CD4-positive, alpha-beta T cell treated with Interleukin-6 for 4 hours (primary cell): ENCODE measurements at regions not wholly inside any gene's neighbourhood (a gene's known extent, or its start where the extent isn't known, plus 50 kb on each side); places are given as distances from the start of the nearest gene placed in this dataset.
"Not testable (repeated sequence)": the region's sequence is repeated elsewhere in the genome, so short reads cannot be mapped to it uniquely, and the experiment has no call there.

Experiments used
- DNase-seq: peaks from one replicate; pipeline ENCODE4 v3.0.0-alpha.2; 2020; ENCODE audit warnings: mixed read lengths

DNA sequence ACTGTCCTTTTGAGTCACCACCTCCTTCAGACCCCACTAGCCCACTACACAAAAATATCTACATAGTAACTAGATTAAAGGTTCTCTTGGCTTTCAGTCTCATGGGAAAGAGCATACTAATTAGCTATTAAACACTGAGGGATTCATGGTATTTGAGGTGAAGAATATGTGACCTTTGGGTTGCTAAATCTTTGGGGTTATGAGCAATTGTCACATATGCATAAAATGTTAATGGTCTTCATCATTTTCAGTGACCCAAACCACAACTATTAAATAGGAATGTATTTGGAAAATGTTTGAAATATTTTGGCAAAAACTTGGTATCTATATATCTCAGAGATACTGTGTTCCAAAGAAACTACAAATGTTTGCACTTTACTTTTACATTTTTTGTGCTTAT, 365.1 kb downstream of the MAGEB5 start:
- no peak for DNase-seq

DNA sequence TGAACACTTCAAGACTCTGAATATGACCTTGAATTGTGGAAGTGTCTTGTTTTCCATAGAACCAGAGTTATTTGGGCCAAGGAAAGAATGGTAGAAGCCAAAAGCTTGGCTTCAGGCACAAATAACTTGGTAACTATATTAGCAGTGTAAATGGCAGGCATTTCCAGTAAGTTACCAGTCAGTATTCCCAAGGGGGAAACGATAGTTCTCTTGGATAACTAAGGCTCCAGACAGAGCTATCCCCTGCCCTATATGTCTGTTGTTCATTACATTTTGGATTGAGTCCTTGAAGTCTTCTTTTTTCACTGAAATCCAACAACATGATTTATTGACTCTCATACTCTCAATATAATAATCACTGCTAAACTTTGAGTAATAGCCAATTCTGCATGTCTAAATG, 364.1 kb downstream of the MAGEB5 start:
- DNase-seq = no peak

DNA sequence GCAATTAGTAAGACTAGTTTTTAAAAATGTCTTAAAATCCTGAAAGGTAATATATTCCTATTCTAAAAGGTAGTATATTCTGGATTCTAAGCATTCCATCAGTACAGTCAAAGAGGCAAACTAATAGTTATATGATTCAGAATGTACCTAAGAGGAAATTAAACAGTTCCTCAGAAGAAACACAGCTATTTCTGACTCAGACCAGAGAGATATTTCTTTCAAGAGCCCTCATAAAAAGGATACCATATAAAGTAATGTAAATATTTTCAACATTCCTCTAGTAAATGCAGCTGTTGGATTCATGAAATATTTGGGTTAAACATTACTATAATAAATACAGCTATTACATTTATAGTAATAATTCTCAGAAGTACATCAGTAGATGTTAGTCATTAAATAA, 358.3 kb downstream of the MAGEB5 start:
- DNase-seq = no peak

DNA sequence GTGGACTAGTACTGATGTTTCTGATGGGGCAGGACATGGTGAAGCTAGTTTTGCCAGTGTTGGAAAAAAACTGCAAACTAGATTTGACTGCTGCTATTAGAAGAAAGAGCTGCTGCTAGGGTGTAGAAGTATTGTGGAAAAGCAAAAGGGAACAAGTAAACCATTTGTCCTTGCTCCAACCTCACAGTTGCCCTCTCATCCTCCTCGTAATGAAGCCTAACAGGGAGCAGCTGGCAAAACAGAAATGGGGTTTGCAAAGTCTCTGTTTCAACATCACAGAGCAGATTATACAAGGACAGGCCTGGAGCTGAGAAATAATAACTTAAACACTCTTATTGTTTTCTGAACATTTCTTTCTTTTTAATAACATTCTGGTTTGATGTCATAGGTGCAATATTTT, 346.2 kb downstream of the MAGEB5 start:
- DNase-seq = no peak

DNA sequence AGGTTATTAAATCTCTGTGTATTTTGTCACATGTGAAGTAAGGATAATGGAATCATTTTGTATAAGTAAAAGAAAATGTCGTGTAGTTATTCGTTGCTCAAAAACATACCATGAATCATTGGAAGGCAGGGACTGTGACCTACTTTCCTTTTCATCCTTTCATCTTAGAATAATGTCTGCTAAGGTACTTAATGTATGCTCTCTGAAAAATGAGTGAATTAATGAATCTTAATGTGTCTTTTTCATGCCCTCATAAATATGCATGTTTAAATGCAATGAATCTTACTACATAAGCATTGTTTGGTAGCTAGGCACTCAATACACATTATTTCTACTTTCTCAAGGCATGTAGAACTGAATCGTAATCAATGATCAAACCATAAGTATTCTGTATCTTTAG, 343.9 kb downstream of the MAGEB5 start:
- DNase-seq = no peak

DNA sequence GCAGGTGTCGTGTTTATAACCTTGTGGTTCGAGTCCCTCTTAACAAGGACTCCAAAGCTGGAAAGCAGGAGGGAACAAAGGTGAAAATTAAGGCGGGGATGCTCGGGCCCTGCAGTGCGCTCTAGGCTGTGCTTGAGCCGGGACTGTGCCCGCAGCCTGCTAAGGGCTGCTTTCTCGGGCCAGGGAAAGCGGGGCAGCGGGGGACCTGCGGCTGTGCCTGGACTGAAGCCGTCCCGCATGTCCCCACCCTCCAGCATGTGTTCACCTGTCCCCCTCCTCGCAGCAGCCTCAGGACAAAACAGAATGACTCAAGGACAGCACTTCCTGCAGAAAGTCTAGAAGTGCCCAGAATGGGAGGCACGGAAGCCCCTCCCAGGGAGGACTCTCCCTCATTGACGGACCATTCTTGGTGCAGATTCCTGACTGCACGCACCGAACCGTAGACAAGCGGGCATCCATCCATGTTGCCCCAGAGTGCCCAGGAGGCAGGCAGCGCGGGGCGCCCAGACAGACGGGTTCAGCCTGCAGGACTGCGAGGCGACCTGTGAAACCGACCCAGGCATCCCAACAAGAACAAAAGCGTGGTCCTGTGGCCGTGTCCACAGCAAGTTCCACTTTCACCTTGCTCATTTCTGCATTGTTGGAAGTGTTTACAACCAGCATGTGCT, 342.9 kb downstream of the MAGEB5 start:
- no peak for DNase-seq

DNA sequence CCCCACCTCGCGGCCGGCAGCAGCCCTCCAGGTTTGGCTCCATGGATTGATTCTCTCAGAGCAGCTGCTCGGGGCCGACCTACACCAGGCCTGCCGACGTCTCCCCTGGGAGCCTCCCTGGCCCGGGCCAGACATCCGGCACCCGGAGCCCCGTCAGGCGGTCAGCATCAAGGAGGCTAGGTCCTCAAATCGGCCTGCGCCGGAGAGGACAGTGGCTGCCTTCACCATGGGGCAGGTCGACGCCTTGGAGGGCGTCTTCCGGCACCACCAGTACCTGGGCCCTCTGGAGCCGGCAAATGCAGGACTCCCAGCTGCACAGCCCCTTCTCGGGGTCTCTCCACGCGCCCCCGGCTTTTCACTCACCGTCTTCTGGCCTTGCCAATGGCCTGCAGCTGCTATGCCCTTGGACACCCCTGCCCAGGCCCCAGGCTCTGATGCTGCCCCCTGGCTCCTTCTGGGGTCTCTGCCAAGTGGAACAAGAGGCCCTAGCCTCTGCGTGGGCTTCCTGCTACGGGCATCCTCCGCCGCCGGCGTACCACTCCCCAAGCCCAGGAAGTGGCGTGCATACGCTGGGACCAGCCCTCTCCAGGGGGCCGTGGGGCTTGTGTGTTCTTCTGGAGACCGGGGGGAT, 341.8 kb downstream of the MAGEB5 start:
- no peak for DNase-seq

DNA sequence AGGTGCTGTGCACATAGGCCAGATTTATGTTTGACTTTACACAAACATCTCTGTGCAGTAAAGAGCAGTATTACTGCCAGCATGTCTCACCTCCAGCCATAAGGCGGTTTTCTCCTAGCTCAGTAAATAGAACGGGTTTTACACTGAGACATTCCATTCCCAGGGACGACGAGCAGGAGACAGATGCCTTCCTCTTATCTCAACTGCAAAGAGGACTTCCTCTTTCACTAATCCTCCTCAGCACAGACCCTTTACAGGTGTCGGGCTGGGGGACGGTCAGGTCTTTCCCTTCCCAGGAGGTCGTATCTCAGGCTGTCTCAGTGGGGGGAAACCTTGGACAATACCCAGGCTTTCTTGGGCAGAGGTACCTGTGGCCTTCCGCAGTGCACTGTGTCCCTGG, 309.8 kb downstream of the MAGEB5 start:
- not testable (repeated sequence) for DNase-seq

DNA sequence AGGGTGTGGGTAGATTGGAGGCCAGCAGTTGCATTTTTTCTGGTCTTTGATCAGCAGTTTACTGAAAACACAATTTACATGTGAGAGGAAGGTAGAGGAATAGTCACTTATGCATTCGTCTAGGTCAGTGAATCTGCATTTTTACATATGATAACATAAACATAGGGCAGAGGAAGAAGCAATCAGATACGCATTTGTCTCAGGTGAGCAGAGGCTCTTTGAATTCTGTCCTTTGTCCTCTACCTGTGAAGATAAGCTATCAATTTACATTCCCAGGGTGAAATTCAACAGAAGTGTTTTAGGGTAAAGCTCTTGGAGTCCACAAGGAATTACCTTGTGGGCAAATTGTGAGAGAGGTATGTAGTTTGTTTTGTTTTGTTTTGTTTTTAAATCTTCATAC, 306.5 kb downstream of the MAGEB5 start:
- DNase-seq = no peak

DNA sequence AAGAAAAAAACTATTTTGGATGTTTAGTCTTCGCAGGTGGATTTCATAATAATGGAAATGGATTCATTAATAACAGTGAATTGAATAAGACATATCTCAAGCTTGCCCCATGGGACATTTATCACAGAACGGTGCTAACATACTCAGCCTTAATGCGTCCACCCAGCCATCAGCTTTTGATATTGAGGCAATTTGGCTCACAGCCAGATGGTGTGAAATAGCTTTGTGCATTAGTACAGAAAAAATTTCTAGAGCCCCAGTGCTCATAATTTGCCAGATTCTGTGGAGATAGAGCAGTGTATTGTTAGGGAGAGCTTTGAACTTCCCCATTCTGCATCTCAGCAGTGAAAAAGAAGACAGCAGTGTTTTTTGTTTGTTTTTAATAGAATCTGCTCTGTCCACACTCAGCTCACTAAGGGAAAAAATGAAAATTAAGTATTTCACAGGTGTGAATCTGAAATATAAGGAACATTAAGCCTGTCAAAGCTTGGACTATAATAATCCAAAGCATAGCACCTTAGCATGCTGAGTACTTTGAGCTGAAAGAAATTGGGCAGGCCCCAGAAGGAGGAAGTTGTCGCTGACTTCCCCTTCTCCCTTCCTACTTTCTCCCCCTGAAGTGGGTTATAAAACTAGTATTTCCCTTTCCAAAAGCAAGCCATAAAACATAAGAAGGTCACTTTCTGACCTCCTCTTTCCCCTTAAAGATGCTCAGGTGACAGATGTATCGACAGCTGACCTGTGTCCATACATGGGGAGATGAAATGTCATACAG, 295.8 kb downstream of the MAGEB5 start:
- no peak for DNase-seq

DNA sequence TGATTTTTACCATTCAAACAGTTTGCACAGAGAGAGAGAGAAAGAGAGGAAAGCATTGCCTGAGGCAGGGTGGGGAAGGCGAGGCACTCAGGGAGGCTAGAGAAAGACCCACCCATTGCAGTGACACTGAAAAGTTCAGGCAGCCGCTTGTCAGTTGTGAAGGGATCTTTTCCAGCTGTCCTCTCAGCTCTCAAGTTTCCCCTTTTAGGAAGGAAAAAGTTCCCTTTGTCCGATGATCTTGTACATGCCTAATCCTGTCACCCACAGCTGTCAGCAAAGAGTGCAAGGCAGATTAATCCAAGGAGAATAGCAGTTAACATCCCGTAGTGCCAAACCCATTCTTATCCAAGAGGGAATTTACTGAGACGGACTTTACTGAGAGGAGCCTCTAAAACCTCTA, 255.0 kb downstream of the MAGEB5 start:
- DNase-seq = no peak

DNA sequence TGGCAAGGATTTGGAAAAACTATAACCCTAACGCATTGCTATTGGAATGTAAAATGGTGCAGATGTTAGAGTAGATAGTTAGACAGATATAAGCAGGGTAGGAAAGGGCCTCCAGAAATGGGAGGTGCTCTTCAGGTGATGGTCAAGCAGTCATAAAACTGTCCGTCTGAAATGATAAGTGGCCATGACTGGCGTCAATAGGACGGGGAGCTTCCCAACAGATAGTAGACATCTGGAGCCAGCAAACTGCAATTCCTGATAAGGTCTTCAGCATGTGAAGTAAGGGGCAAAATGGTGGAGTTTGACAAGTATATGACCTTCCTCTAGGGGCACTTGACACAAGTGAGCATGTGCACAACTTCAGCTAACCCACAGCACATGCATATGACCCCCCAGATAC, 250.4 kb downstream of the MAGEB5 start:
- no peak for DNase-seq

DNA sequence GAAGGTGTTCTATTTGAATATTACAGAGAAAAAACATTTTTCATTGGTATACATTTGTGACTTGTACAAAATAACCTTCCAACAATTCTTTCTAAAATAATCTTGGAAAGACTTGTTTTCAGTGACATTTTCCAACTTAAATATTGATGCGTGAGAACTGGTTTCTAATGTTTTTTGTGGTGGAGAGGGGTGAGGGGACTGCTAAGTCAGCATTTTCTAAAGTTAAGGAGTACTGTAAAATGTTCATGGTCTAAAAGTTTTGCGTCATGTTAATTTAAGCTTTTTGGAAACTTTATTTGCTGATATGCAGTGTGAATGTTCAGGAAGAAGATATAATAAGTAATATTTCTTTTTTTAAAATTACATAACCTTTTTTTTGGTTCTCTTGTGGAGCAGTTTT, 229.3 kb downstream of the MAGEB5 start:
- no peak for DNase-seq

DNA sequence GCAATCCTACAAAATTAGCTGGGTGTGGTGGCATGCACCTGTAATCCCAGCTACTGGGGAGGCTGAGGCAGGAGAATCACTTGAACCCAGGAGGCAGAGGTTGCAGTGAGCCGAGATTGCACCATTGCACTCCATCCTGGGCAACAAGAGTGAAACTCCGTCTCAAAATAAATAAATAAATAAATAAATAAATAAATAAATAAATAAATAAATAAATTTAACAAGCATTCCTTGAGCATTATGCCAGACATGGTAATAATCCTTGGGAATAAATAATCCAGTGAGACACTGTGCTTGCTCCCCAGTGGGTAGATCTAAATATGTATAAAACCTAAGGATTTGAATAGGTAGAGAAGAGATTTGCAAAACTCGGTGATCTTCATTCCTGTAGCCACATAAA, 228.4 kb downstream of the MAGEB5 start:
- not testable (repeated sequence) for DNase-seq

DNA sequence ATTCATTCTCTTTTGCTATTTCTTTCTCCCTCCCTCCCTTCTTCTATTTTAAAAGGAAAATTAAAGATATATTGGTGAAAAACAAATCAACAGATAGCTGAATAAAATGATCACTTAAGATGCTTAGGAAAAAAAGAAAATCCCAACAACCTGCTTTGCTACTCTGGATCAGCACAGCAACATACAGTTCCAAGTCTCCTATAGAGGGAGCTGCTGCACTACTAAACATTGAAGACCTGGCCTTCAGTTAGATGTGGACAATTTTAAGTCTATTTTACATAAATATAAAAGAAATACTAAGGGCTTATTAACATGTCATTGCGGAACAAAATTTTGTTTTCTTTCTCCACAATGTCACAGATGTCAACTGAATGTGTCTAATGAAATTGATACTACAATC, 226.4 kb downstream of the MAGEB5 start:
- no peak for DNase-seq

DNA sequence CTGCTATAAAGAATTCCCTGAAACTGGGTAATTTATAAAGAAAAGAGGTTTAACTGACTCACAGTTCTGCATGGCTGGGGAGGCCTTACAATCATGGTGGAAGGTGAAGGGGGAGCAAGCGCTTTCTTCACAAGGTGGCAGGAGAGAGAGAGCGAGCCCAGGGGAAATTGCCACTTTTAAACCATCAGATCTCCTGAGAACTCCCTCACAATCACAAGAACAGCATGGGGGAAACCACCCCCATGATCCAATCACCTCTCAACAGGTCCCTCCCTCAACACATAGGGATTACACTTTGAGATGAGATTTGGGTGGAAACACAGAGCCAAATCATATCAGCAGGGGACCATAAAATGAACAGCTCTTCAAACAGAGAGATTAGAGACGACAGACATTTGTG, 198.6 kb downstream of the MAGEB5 start:
- no peak for DNase-seq

DNA sequence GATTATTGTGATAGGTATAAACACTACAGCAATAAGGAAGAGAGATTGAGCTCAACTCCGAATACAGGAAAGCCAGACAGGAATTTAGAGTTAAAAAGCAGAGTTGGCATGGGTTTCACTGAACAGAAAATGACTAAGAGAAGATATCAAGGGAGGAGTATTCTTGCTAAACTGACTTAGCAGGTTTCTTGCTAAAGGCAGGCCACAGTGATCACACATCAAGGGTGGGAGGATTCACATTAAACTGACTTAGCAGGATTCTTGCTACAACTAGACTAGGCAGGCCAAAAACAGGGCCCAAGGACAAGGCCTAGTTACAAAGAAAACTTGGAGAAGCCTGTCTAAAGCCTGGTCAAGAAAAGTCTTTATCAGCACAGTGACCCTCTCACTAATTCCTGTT, 195.1 kb downstream of the MAGEB5 start:
- no peak for DNase-seq

DNA sequence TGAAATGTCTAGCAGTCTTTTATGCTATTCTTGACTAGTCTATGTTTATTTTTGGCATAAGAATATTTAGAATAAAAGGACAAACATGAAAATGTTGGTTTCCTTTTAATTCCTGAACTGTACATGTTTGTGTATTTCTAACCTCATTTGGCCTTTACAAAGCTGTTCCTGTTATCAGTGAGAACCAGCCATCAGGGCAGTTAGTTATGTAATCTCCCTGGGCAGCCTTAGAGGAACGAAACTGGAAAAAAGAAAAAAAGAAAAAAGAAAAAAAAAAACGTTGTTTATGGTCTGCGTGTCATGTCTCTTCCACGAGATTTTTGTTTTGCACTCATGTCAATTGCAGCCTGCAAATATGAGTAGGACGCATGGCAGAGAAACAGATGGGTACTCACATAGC, 193.7 kb downstream of the MAGEB5 start:
- DNase-seq = no peak

DNA sequence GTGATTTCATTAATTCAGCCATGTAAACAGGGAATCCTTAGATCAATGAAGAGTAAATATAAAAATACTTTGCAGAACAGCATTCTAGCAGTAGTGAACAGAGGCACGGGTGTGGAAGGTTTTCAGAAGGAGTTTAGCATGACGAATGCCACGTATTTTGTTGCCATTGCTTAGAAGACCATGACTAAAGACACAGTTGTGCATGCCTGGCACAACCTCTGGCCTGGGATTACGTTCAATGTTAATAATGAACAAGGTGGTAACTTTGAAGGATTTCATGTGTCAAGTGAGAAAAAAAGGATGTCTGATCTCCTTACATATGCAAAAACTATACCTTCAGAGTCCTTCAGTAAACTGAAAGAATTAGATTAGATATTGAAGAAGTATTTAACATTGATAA, 171.9 kb downstream of the MAGEB5 start:
- DNase-seq = no peak

DNA sequence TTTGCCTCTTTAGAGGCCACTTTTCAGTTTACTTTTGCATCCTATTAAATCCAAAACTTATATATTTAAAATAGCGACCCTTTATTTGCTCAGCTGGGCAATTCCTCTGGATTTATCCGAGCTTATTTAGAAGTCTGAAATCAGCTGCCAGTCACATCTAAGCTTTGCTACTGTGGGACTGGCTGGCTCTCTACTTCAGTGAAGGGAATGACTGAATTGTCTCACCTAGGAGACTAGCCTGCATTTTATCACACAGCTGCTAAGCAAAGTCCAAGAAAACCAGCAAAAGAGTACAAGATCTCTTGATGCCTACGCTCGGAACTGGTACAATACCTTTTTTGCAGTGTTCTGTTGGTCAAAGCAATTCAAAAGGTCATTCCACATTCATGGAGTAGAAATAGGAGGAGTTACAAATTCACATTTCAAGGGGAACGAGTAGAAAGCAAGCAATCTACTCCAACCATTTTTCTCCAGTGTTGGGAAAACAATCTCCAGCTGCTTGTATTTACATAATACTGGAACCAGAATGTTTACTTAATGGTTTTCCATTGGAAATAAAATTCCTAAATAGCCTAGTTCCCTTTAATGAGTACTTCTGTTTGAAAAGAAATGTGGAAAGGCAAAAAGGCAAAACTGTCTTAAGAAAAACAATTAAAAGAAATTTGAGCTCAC, 160.2 kb downstream of the MAGEB5 start:
- no peak for DNase-seq

DNA sequence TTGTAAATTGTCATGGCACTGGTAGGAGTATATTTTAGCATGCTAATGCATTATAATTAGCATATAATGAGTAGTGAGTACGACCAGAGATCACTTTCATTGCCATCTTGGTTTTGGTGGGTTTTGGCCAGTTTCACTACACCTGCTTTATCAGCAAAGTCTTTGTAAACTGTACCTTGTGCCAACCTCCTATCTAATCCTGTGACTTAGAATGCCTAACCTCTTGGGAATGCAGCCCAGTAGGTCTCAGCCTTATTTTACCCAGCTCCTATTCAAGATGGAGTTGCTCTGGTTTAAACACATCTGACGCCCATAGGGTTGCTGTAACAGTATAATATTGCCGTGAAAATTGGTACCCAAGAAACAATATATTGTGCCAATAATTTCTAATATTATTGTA, 159.4 kb downstream of the MAGEB5 start:
- no peak for DNase-seq

DNA sequence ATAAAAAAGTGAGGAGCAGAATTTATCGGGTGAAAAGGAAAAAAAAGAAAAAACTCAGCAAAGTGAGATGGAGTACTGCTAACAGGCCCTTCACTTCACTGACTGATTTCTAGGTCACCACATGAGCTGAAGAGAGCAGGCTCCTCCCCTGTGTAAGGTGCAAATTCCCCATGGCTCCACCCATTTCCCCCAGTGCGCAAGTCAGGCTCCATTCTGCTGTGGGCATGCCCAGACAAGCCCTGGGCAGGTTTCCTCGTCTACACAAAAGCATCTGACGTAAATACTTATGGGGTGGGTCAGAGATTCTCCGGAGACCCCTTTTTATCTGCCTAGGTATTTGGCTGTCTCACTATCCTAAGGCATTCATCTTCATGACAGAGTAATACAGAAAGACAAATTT, 157.9 kb downstream of the MAGEB5 start:
- no peak for DNase-seq

DNA sequence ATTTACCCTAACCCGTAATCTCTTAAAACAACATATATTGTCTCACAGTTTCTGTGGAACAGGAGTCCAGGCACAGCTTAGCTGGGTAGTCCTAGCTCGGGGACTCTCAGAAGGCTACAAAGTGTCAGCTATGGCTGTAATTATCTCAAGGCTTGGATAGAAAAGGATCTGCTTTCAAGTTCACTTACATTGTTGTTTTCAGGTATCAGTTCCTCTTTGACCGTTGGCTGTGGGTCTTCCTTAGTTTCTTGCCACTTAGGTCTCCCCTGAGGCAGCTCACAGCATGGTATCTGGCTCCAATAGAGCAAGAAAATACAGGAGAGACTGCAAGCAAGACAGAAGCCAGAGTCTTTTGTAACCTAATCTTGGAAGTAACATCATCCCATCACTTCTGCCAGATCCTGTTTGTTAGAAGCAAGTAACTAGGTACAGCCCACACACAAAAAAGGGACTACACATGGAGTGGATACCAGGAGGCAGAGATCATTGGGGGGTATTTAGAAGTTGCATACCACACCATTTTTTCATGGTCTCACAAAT, 137.0 kb downstream of the MAGEB5 start:
- no peak for DNase-seq

DNA sequence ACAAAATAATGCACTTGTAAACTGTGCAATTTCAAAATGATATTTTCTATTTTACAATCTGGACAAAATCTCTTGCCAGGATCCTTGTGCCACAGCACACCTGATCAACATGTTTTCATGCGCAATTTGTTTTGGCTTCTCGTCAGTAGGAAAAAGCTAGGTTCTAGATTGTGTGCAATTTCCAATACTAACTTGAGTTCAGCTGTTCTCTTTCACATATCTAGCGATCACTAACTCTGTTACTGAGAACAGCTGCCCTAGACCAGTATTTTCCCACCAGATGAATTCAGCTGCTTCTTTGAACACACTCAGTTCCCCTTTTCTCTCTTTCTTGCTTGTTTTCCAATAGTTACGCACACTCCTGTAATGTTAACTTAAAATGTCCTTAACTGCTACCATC, 131.2 kb downstream of the MAGEB5 start:
- no peak for DNase-seq
